SK-N-MC (cell line): ENCODE measurements at regions not wholly inside any gene's neighbourhood (a gene's known extent, or its start where the extent isn't known, plus 50 kb on each side); places are given as distances from the start of the nearest gene placed in this dataset.

Source experiments
- EZH2 ChIP-seq: fragments of 200-600 bp; sonication (generic); IDR thresholded peaks from one replicate; pipeline ENCODE4 v1.6.1; 2017; ENCODE audit warnings: antibody characterized with exemption
- FOXP2 ChIP-seq: optimal IDR thresholded peaks from 2 replicates; pipeline ENCODE3; 2011; ENCODE audit warnings: mild to moderate bottlenecking, moderate library complexity; ENCODE audit not compliant: insufficient read depth; ENCODE audit errors: extremely low read length, control extremely low read depth
- POLR2AphosphoS5 ChIP-seq: IDR thresholded peaks from 2 replicates; pipeline ENCODE4 v1.6.1; 2012; ENCODE audit warnings: mild to moderate bottlenecking, low read depth, low read length, borderline replicate concordance

DNA sequence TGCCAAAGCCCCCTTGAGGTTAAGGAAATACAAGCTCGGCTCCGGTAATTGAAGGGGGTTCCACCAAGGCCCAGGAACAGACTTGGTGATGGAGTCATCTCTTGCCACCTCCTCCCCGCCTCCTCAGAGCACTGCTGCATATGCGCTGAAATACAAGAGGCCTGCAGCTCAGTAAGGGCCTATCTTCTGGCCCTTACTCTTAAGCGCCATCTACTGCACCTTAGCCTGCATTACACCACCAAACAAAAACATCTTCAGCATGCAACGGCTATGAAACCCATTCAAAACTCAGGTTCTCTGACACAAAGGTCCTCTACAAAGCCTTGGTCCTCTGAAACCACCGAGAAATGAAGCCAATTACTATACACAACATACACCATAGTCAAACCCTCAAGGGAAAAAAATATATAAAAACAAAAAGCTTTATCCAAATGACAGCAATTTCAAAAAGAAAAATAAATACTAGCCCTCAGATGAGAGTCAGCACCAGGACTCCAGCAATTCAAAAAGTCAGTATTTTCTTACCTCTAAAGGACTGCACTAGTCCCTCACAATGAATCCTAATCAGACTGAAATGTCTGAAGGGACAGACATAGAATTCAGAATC is 176.8 kb upstream of the TBX20 start:
- TF ChIP-seq EZH2 (no peak), POLR2AphosphoS5 (no peak), FOXP2 (no peak)
